ENCODE measurements at regions not wholly inside any gene's neighbourhood (a gene's known extent, or its start where the extent isn't known, plus 50 kb on each side); places are given as distances from the start of the nearest gene placed in this dataset.

DNA sequence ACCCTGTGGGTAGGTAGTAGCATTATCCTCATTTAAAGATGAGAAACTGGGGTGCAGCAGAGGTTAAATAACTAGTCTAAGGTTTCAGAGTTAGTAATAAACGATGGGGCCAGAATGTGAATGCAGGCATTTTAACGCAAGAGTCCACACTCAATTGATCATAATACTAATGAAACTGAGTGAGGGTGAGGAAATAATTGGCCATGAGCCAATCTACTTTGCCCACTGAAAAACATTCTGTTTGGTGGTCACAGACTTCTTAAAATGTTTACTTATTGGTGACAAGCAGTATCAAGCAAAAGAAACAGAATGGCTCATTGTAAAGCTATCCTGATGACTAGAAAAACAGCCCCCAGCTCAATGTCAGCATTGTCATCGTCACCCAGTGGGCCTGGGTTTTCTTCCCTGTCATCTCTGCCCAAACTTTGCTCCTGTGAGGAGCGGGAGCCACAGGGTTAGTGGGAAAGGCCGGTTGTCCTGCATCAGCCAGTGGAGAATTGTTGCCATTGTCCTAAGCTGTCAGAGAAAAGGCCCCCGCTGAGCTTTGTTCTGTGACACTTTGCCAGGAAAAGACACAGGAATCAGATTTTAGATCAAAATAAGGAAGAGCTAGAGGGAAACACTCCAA is 77.3 kb upstream of the MAN2A1 start:
- DNase-seq (ENCODE audit: low spot score) = no peak
- TF ChIP-seq CTCF (IDR thresholded peaks at IDR 0.05; ENCODE audit: extremely low read depth, missing control alignments) = no peak

- TF ChIP-seq CTCF (IDR thresholded peaks at IDR 0.05; ENCODE audit: extremely low read depth, missing control alignments) = no peak
- DNase-seq (ENCODE audit: low spot score) = no peak
Measured at GRCh38 chr5:109611505-109611904, 78.2 kb upstream of the MAN2A1 start.

DNA sequence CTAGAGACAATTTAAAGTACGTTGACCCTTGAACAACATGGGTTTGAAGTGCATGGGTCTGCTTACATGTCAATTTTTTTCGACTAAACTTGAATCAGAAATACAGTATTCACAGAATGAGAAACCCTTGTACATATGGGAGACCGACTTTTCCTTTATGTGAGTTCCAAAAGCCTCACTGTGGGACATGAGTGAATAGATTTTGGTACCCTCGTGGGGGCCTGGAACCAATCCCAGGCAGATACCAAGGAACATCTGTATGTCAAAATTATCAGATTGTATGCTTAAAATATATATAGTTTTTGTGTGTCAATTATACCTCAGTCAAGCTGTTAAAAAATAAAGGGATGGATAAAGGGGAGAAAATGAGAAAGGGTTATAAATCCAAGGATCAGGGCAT is 78.7 kb upstream of the MAN2A1 start:
- TF ChIP-seq CTCF (IDR thresholded peaks at IDR 0.05; ENCODE audit: extremely low read depth, missing control alignments) = no peak
- DNase-seq (ENCODE audit: low spot score) = no peak

DNA sequence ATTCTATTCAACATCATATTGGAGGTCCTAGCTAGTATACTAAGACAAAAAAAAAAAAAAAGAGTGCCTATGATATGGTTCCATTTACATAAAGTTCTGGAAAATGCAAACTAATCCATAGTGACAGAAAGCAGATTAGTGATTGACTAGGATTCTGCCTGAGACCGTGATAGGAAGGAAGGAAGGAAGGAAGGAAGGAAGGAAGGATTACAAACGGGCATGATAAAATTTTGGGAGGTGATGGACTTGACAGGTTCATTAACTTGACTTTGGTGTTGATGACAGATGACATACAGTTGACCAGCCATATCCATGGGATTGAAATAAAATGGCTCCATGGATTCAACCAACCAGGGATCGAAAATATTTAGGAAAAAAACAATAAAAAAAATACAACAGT is 79.1 kb upstream of the MAN2A1 start:
- no peak for TF ChIP-seq CTCF (IDR thresholded peaks at IDR 0.05; ENCODE audit: extremely low read depth, missing control alignments)
- DNase-seq (ENCODE audit: low spot score) = no peak

- no peak for DNase-seq (ENCODE audit: low spot score)
- no peak for TF ChIP-seq CTCF (IDR thresholded peaks at IDR 0.05; ENCODE audit: extremely low read depth, missing control alignments)
Measured at GRCh38 chr5:109605207-109605730, 84.5 kb upstream of the MAN2A1 start.

GRCh38 chr5:109604758-109605157 is 85.0 kb upstream of the MAN2A1 start:
- no peak for DNase-seq (ENCODE audit: low spot score)
- TF ChIP-seq CTCF (IDR thresholded peaks at IDR 0.05; ENCODE audit: extremely low read depth, missing control alignments) = no peak

DNA sequence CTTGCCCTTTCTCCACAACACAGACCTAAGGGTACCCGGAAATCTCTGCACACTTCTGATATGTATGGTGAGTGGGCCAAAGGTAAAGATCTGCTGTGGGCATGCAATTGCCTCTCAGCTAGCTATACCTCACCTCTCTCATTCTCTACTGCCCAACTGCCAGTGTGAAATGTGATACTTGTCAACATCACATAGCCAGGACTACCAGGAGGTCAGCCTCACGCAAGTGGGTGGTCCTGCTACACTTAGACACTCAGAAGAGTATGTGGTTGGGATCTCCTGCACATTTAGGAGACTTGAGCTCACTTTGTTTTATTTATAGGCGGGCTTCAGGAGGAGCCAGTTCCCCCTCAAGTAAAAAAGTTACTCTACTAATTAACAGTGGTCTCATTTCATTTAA is 88.0 kb upstream of the MAN2A1 start:
- TF ChIP-seq CTCF (IDR thresholded peaks at IDR 0.05; ENCODE audit: extremely low read depth, missing control alignments) = no peak
- DNase-seq (ENCODE audit: low spot score) = no peak
